Activated gamma-delta T cell treated with Interleukin-2 at 50 U/mL for 16 hours (primary cell): ENCODE measurements at regions not wholly inside any gene's neighbourhood (a gene's known extent, or its start where the extent isn't known, plus 50 kb on each side); places are given as distances from the start of the nearest gene placed in this dataset.
"Not testable (repeated sequence)": the region's sequence is repeated elsewhere in the genome, so short reads cannot be mapped to it uniquely, and the experiment has no call there.

Source experiments
- DNase-seq: peaks from one replicate; pipeline ENCODE4 v3.0.0-alpha.2; 2020

- DNase-seq: no peak
Observed at GRCh38 chr2:35522450-35522849, 833.1 kb upstream of the CRIM1 start.

- no peak for DNase-seq
Observed at GRCh38 chr2:35510636-35511035, 844.9 kb upstream of the CRIM1 start.

GRCh38 chr2:35508601-35509000 lies 847.0 kb upstream of the CRIM1 start:
- no peak for DNase-seq

- no peak for DNase-seq
Observed at GRCh38 chr2:35504419-35504818, 851.2 kb upstream of the CRIM1 start.

GRCh38 chr2:35503738-35504199 lies 851.8 kb upstream of the CRIM1 start:
- DNase-seq: no peak

GRCh38 chr2:35503311-35503710 lies 852.3 kb upstream of the CRIM1 start:
- no peak for DNase-seq

- DNase-seq: no peak
Observed at GRCh38 chr2:35501076-35501475, 854.5 kb upstream of the CRIM1 start.

- DNase-seq: no peak
Observed at GRCh38 chr2:35496022-35496421, 859.6 kb upstream of the CRIM1 start.

GRCh38 chr2:35495182-35495581 lies 860.4 kb upstream of the CRIM1 start:
- no peak for DNase-seq

- DNase-seq: not testable (repeated sequence)
Observed at GRCh38 chr2:35478121-35478520, 877.5 kb upstream of the CRIM1 start.

GRCh38 chr2:35468245-35468644 lies 887.3 kb upstream of the CRIM1 start:
- DNase-seq: no peak

- no peak for DNase-seq
Observed at GRCh38 chr2:35463805-35464596, 891.6 kb upstream of the CRIM1 start.

GRCh38 chr2:35462226-35462998 lies 893.2 kb upstream of the CRIM1 start:
- DNase-seq: no peak

GRCh38 chr2:35461406-35461805 lies 894.2 kb upstream of the CRIM1 start:
- no peak for DNase-seq

- no peak for DNase-seq
Observed at GRCh38 chr2:35454966-35455638, 900.5 kb upstream of the CRIM1 start.

- DNase-seq: no peak
Observed at GRCh38 chr2:35447821-35448220, 907.8 kb upstream of the CRIM1 start.

GRCh38 chr2:35447215-35447614 lies 908.4 kb upstream of the CRIM1 start:
- DNase-seq: no peak

GRCh38 chr2:35443087-35443486 lies 912.5 kb upstream of the CRIM1 start:
- DNase-seq: no peak

GRCh38 chr2:35441575-35441974 lies 914.0 kb upstream of the CRIM1 start:
- DNase-seq: not testable (repeated sequence)

- DNase-seq: not testable (repeated sequence)
Observed at GRCh38 chr2:35440308-35440707, 915.3 kb upstream of the CRIM1 start.

- DNase-seq: not testable (repeated sequence)
Observed at GRCh38 chr2:35436893-35437292, 918.7 kb upstream of the CRIM1 start.

- no peak for DNase-seq
Observed at GRCh38 chr2:35428548-35428947, 927.0 kb upstream of the CRIM1 start.

GRCh38 chr2:35421485-35421884 lies 934.1 kb upstream of the CRIM1 start:
- no peak for DNase-seq

GRCh38 chr2:35417293-35417692 lies 938.3 kb upstream of the CRIM1 start:
- no peak for DNase-seq
